ENCODE measurements at regions not wholly inside any gene's neighbourhood (a gene's known extent, or its start where the extent isn't known, plus 50 kb on each side); places are given as distances from the start of the nearest gene placed in this dataset.

GRCh38 chr1:106831511-106831910 is 225.0 kb upstream of the PRMT6 start:
- no peak for DNase-seq
- CTCF ChIA-PET, result no interaction called here

GRCh38 chr1:106836708-106837107 is 219.8 kb upstream of the PRMT6 start:
- Histone ChIP-seq H3K4me1 (replicated peaks; ENCODE audit: insufficient read depth) (no peaks in the 10 kb centered on the region), H2AFZ (no peak overlapping the region), H3K36me3 (ENCODE audit: low read depth) (no peaks in the 10 kb centered on the region), H3K4me2 (no peak overlapping the region), H3K4me3 (no peak overlapping the region), H3K9me2 (ENCODE audit: insufficient read depth) (no peaks in the 10 kb centered on the region), H3F3A (ENCODE audit: insufficient read depth, low read depth) (no peaks in the 10 kb centered on the region), H3K79me2 (ENCODE audit: low read depth) (no peaks in the 10 kb centered on the region), H4K20me1 (ENCODE audit: insufficient read depth) (no peaks in the 10 kb centered on the region), H3K9me3 (ENCODE audit: insufficient read depth, low read depth) (no peaks in the 10 kb centered on the region), H3K27me3 (ENCODE audit: insufficient read depth, low read depth) (no peaks in the 10 kb centered on the region), H3K27ac (no peak overlapping the region)
- no TSS peak for BruUV-seq (replicated peaks)
- CTCF ChIA-PET, result no interaction called here
- DNase-seq, result no peak
- TF ChIP-seq EZH2 (IDR thresholded peaks at IDR 0.05; ENCODE audit: low read depth) (no peak), CTCF (conservative IDR thresholded peaks at IDR 0.05) (no peak)
- intact Hi-C loops (cut with micrococcal nuclease; ENCODE audit: unreplicated experiment), result no loop called here
- POLR2A ChIA-PET (ENCODE audit: unreplicated experiment), result no interaction called here

More at GRCh38 chr1:106831511-106831910, 225.0 kb upstream of the PRMT6 start:
- Histone ChIP-seq H3K4me1 (replicated peaks; ENCODE audit: insufficient read depth) (no peaks in the 10 kb centered on the region), H4K20me1 (ENCODE audit: insufficient read depth) (no peaks in the 10 kb centered on the region; the same call in 1 of the 2 replicates), H3K9me3 (ENCODE audit: insufficient read depth, low read depth) (no peaks in the 10 kb centered on the region), H2AFZ (no peak overlapping the region), H3F3A (ENCODE audit: insufficient read depth, low read depth) (no peaks in the 10 kb centered on the region), H3K79me2 (ENCODE audit: low read depth) (no peaks in the 10 kb centered on the region), H3K36me3 (ENCODE audit: low read depth) (no peaks in the 10 kb centered on the region), H3K27ac (no peak overlapping the region), H3K27me3 (ENCODE audit: insufficient read depth, low read depth) (no peaks in the 10 kb centered on the region), H3K4me3 (no peak overlapping the region), H3K4me2 (no peak overlapping the region), H3K9me2 (ENCODE audit: insufficient read depth) (no peaks in the 10 kb centered on the region)
- POLR2A ChIA-PET (ENCODE audit: unreplicated experiment), result no interaction called here
- no peak for TF ChIP-seq EZH2 (IDR thresholded peaks at IDR 0.05; ENCODE audit: low read depth)
- TF ChIP-seq CTCF (conservative IDR thresholded peaks at IDR 0.05), result no peak
- no TSS peak for BruUV-seq (replicated peaks)
- intact Hi-C loops (cut with micrococcal nuclease; ENCODE audit: unreplicated experiment), result no loop called here

GRCh38 chr1:106843518-106843917 is 213.0 kb upstream of the PRMT6 start:
- Histone ChIP-seq H3K36me3 (ENCODE audit: low read depth) (no peaks in the 10 kb centered on the region), H3K9me2 (ENCODE audit: insufficient read depth) (peaks cover 4% of the 10 kb centered on the region; the same call in 1 of the 2 replicates), H3K4me1 (replicated peaks; ENCODE audit: insufficient read depth) (no peaks in the 10 kb centered on the region), H3K27me3 (ENCODE audit: insufficient read depth, low read depth) (no peaks in the 10 kb centered on the region), H3F3A (ENCODE audit: insufficient read depth, low read depth) (no peaks in the 10 kb centered on the region), H2AFZ (no peak overlapping the region), H3K4me2 (no peak overlapping the region), H3K79me2 (ENCODE audit: low read depth) (no peaks in the 10 kb centered on the region), H4K20me1 (ENCODE audit: insufficient read depth) (no peaks in the 10 kb centered on the region), H3K9me3 (ENCODE audit: insufficient read depth, low read depth) (no peaks in the 10 kb centered on the region), H3K27ac (no peak overlapping the region), H3K4me3 (no peak overlapping the region)
- intact Hi-C loops (cut with micrococcal nuclease; ENCODE audit: unreplicated experiment), result no loop called here
- DNase-seq, result no peak
- POLR2A ChIA-PET (ENCODE audit: unreplicated experiment), result no interaction called here
- CTCF ChIA-PET, result no interaction called here
- no peak for TF ChIP-seq CTCF (conservative IDR thresholded peaks at IDR 0.05)
- no peak for TF ChIP-seq EZH2 (IDR thresholded peaks at IDR 0.05; ENCODE audit: low read depth)
- no TSS peak for BruUV-seq (replicated peaks)

Data from PC-9 (cell line).